Cardiac muscle cell (in vitro differentiated cells and primary cell): ENCODE measurements at regions not wholly inside any gene's neighbourhood (a gene's known extent, or its start where the extent isn't known, plus 50 kb on each side); places are given as distances from the start of the nearest gene placed in this dataset.

Experiments used
- DNase-seq, 2 donors: peaks; one replicate each; pipeline versions ENCODE4 v3.0.0 to v3.0.0-alpha.2; 2010 to 2017; ENCODE audit warnings: low read depth in 1 of 2, low spot score in 1 of 2
- H3K27ac ChIP-seq: fragments of 200-600 bp; sonication (generic); 2 replicates; pipeline ENCODE4 v1.5.1; 2016
- H3K27me3 ChIP-seq: fragments of 200-600 bp; sonication (generic); 2 replicates; pipeline ENCODE4 v1.6.0; 2016; ENCODE audit warnings: control low read depth
- H3K36me3 ChIP-seq: fragments of 200-600 bp; sonication (generic); 2 replicates; pipeline ENCODE4 v1.5.1; 2016; ENCODE audit warnings: control low read depth
- H3K4me1 ChIP-seq: fragments of 200-600 bp; sonication (generic); 2 replicates; pipeline ENCODE4 v1.8.1; 2017; ENCODE audit warnings: low read depth, mild to moderate bottlenecking, mixed run types
- H3K4me3 ChIP-seq: fragments of 200-600 bp; sonication (generic); 2 replicates; pipeline ENCODE4 v1.5.1; 2016; ENCODE audit warnings: mild to moderate bottlenecking
- H3K9me3 ChIP-seq: fragments of 200-600 bp; sonication (generic); 2 replicates; pipeline ENCODE4 v1.5.1; 2017; ENCODE audit warnings: low read depth, mild to moderate bottlenecking, control low read depth
- CTCF ChIP-seq: IDR thresholded peaks from 2 replicates; pipeline ENCODE4 v1.5.1; 2012; ENCODE audit warnings: low read depth, mild to moderate bottlenecking, low read length

DNA sequence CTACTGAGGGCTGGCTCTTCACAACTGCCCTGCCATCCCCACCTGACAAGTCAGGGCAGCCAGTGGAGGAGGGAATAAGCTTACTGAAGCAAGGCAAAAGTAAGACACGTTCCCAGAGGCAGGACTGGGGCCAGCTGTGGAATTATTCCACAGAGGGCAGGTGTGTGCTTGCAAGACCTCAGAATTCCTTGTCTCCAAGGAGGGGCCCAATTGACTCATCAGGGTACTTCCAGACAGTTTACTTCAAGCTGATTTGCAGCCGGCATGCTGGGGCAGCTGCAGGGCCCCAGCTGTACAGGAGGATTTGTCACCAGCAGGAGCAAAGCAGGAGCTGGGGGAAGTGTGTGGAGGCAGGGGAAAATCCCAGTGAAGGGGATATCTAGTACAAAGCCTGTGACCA, 167.5 kb upstream of the CAMK1G start:
- Histone ChIP-seq H3K27me3 (no peaks in the 10 kb centered on the region), H3K36me3 (no peaks in the 10 kb centered on the region), H3K27ac (no peak overlapping the region), H3K4me3 (no peak overlapping the region), H3K4me1 (peaks cover 4% of the 10 kb centered on the region), H3K9me3 (no peaks in the 10 kb centered on the region)
- no peak for DNase-seq
- TF ChIP-seq CTCF: no peak

- H3K36me3 ChIP-seq: no peaks in the 10 kb centered on the region
- no peak overlapping the region for H3K27ac ChIP-seq
- no peaks in the 10 kb centered on the region for H3K9me3 ChIP-seq
- TF ChIP-seq CTCF: no peak
- no peaks in the 10 kb centered on the region for H3K27me3 ChIP-seq
- H3K4me1 ChIP-seq: peaks cover under 1% of the 10 kb centered on the region
- no peak overlapping the region for H3K4me3 ChIP-seq
- no peak for DNase-seq
Measured at GRCh38 chr1:209416716-209417115, 166.8 kb upstream of the CAMK1G start.

DNA sequence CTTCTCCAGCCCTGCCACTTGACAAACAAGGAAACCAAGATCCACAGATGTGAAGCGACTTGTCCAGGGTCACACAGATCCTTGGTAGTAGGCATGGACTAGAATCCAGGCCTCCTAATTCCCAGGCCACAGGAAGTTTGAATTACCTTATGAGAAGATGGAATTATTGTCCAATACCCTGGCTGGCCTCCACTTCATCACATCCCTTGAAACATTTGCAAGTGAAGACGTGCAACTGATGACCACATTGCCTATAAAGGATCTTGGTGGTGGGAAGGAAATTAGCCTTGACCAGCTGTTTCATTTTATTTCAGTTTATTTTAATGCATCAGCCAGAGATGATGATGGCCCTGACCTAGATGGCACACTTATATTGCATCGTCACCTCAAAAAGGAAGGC, 165.8 kb upstream of the CAMK1G start:
- no peaks in the 10 kb centered on the region for H3K27me3 ChIP-seq
- no peak overlapping the region for H3K27ac ChIP-seq
- H3K4me1 ChIP-seq: peaks cover 5% of the 10 kb centered on the region
- H3K9me3 ChIP-seq: no peaks in the 10 kb centered on the region
- H3K36me3 ChIP-seq: no peaks in the 10 kb centered on the region
- TF ChIP-seq CTCF: no peak
- H3K4me3 ChIP-seq: no peak overlapping the region
- no peak for DNase-seq

DNA sequence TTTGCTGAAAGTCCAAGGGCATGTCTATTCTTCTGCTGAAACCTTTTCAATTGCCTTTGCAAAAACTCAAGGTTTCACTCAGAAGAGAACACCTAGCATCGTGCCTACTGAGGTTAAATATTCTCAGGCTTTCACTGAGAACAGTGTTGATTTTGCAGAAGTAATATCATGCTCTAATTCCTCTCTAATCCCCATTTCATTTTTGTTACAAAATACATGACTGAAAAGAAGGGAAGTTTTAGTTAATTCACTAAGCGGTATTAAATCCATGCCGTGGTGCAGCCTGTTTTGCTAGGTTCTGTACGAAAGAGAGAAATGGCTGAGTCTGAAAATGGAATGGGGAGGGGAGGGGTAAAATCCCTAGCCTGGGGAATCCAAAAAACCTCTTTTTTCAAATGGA, 163.2 kb upstream of the CAMK1G start:
- H3K4me1 ChIP-seq: peaks cover 5% of the 10 kb centered on the region
- H3K4me3 ChIP-seq: no peak overlapping the region
- no peaks in the 10 kb centered on the region for H3K27me3 ChIP-seq
- H3K36me3 ChIP-seq: no peaks in the 10 kb centered on the region
- no peak overlapping the region for H3K27ac ChIP-seq
- TF ChIP-seq CTCF: no peak
- no peaks in the 10 kb centered on the region for H3K9me3 ChIP-seq
- no peak for DNase-seq

- no peak for TF ChIP-seq CTCF
- H3K27me3 ChIP-seq: no peaks in the 10 kb centered on the region
- H3K36me3 ChIP-seq: no peaks in the 10 kb centered on the region
- peaks cover 5% of the 10 kb centered on the region for H3K4me1 ChIP-seq
- no peak for DNase-seq
- H3K4me3 ChIP-seq: no peak overlapping the region
- H3K9me3 ChIP-seq: no peaks in the 10 kb centered on the region
- H3K27ac ChIP-seq: no peak overlapping the region
Measured at GRCh38 chr1:209421186-209421585, 162.3 kb upstream of the CAMK1G start.

DNA sequence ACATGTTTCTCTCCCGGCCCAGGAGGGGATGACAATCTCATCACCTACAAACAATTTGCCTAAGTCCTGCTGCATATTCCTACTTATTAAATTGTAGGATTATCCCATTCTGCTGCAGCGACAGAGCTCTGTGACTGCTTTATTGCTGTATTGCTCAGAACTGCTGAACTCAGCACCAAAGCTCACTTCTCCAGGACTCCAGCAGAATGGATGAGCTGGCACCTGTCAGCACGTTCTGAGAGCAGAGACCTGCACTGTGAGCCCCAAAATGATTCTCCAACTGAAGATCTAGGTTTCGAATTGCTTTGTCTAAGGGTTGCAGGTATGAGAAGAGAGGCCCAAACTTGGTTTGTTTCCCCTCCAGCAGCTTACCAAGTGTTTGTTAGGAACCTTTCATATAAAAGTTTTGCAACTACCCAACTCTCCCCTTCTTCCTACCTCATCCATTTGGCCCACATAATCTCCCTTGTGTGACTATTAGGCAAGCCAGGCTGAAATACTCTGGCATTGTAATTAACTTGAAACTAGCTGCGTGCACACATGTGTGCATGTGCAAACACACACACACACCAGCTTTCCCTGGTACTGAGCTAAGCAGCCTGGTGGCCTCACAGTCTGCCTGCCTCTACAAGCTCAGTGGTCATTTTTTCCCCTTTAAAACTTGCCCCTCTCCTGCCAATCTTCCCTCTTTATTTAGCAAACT, 161.4 kb upstream of the CAMK1G start:
- H3K4me1 ChIP-seq: peaks cover 5% of the 10 kb centered on the region
- H3K36me3 ChIP-seq: no peaks in the 10 kb centered on the region
- no peak for TF ChIP-seq CTCF
- H3K9me3 ChIP-seq: no peaks in the 10 kb centered on the region
- no peak for DNase-seq
- H3K4me3 ChIP-seq: no peak overlapping the region
- no peak overlapping the region for H3K27ac ChIP-seq
- no peaks in the 10 kb centered on the region for H3K27me3 ChIP-seq
